ENCODE measurements at regions not wholly inside any gene's neighbourhood (a gene's known extent, or its start where the extent isn't known, plus 50 kb on each side); places are given as distances from the start of the nearest gene placed in this dataset.

DNA sequence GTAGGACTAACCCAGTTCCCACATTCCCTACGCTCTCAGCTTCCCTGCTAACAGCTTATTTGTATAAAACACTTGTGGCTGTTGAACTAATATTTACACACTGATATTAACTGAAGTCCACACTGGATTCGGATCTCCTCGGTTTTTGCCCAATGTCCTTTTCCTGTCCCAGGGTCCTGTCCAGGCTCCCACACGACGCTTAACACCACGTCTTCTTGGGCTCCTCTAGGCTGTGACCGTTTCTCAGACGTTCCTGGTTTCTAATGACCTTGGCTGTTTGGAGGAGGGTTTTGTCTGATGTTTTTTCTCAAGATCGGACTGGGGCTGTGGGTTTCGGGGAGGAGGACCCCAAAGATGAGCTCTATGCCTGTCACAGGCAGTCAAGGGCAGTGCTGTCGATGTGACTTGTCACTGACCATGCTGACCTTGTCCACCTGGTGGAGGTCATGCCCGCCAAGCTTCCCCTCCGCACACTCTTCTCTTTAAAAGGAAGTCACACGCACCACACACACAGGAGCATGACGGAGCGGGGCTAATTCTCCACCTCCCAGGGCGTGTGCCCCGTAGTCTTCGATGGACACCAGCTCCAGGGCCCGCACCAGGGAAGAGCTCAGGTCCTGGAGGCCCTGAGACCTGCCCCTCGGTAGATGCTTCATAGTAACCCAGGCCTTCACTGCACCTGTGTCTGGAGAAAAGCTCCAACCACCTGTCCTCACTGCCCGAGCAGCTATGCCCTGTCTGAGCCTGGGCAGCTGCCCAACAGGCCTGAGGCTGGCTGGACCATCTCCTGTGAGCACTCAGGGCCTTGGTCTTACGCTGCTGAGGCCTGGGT lies 72.0 kb downstream of the TTLL2 start (continued):
- TF ChIP-seq, protein P1, sequence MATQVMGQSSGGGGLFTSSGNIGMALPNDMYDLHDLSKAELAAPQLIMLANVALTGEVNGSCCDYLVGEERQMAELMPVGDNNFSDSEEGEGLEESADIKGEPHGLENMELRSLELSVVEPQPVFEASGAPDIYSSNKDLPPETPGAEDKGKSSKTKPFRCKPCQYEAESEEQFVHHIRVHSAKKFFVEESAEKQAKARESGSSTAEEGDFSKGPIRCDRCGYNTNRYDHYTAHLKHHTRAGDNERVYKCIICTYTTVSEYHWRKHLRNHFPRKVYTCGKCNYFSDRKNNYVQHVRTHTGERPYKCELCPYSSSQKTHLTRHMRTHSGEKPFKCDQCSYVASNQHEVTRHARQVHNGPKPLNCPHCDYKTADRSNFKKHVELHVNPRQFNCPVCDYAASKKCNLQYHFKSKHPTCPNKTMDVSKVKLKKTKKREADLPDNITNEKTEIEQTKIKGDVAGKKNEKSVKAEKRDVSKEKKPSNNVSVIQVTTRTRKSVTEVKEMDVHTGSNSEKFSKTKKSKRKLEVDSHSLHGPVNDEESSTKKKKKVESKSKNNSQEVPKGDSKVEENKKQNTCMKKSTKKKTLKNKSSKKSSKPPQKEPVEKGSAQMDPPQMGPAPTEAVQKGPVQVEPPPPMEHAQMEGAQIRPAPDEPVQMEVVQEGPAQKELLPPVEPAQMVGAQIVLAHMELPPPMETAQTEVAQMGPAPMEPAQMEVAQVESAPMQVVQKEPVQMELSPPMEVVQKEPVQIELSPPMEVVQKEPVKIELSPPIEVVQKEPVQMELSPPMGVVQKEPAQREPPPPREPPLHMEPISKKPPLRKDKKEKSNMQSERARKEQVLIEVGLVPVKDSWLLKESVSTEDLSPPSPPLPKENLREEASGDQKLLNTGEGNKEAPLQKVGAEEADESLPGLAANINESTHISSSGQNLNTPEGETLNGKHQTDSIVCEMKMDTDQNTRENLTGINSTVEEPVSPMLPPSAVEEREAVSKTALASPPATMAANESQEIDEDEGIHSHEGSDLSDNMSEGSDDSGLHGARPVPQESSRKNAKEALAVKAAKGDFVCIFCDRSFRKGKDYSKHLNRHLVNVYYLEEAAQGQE (IDR thresholded peaks at IDR 0.05; ENCODE audit: borderline replicate concordance in 1 of 2, low read depth in 1 of 2, low read length in 2 of 2): no peak
- TF ChIP-seq U2AF1 (optimal IDR thresholded peaks at IDR 0.05; ENCODE audit: low read depth, low read length): no peak
- TF ChIP-seq GMEB2 (CRISPR knock-in tag; IDR thresholded peaks at IDR 0.05; ENCODE audit: low read depth): no peak
- no peak for TF ChIP-seq ZNF468 (CRISPR knock-in tag; IDR thresholded peaks at IDR 0.05)
- TF ChIP-seq ARNTL (CRISPR knock-in tag; IDR thresholded peaks at IDR 0.05): no peak
- no peak for TF ChIP-seq NCOA1 (CRISPR knock-in tag; IDR thresholded peaks at IDR 0.05)
- TF ChIP-seq YEATS4 (CRISPR knock-in tag; IDR thresholded peaks at IDR 0.05; ENCODE audit: borderline replicate concordance): peak; percentile 18; the same call in 1 of the 2 replicates
- TF ChIP-seq ZNF484 (CRISPR knock-in tag; IDR thresholded peaks at IDR 0.05; ENCODE audit: borderline replicate concordance, low read depth): no peak
- peak; percentile 27; the same call in 1 of the 2 replicates for TF ChIP-seq TARDBP (CRISPR knock-in tag; IDR thresholded peaks at IDR 0.05)
- TF ChIP-seq ZNF557 (CRISPR knock-in tag; IDR thresholded peaks at IDR 0.05): no peak
- no peak for TF ChIP-seq ZNF569 (CRISPR knock-in tag; IDR thresholded peaks at IDR 0.05; ENCODE audit: borderline replicate concordance)
- TF ChIP-seq YY1 (IDR thresholded peaks at IDR 0.05; ENCODE audit: insufficient read depth, insufficient replicate concordance, low read depth, low read length): no peak
- TF ChIP-seq BHLHE40 (IDR thresholded peaks at IDR 0.05; ENCODE audit: low read length): no peak
- TF ChIP-seq FOXK1 (CRISPR knock-in tag; IDR thresholded peaks at IDR 0.05; ENCODE audit: borderline replicate concordance, low read depth): peak; percentile 14; the same call in 1 of the 2 replicates
- no peak for TF ChIP-seq ZNF749 (CRISPR knock-in tag; IDR thresholded peaks at IDR 0.05; ENCODE audit: borderline replicate concordance)
- no peak for TF ChIP-seq ZSCAN20 (CRISPR knock-in tag; IDR thresholded peaks at IDR 0.05; ENCODE audit: borderline replicate concordance)
- TF ChIP-seq, protein P2, sequence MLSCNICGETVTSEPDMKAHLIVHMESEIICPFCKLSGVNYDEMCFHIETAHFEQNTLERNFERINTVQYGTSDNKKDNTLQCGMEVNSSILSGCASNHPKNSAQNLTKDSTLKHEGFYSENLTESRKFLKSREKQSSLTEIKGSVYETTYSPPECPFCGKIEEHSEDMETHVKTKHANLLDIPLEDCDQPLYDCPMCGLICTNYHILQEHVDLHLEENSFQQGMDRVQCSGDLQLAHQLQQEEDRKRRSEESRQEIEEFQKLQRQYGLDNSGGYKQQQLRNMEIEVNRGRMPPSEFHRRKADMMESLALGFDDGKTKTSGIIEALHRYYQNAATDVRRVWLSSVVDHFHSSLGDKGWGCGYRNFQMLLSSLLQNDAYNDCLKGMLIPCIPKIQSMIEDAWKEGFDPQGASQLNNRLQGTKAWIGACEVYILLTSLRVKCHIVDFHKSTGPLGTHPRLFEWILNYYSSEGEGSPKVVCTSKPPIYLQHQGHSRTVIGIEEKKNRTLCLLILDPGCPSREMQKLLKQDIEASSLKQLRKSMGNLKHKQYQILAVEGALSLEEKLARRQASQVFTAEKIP (CRISPR knock-in tag; IDR thresholded peaks at IDR 0.05; ENCODE audit: borderline replicate concordance): 0 out of 2 replicates have a peak, but pooled peaks have one; percentile 34
- TF ChIP-seq GLI4 (CRISPR knock-in tag; IDR thresholded peaks at IDR 0.05; ENCODE audit: borderline replicate concordance): no peak
- TF ChIP-seq MXI1 (IDR thresholded peaks at IDR 0.05; ENCODE audit: borderline replicate concordance, low read depth, low read length): no peak
- no peak for TF ChIP-seq ZNF264 (CRISPR knock-in tag; IDR thresholded peaks at IDR 0.05)
- TF ChIP-seq XBP1 (CRISPR knock-in tag; IDR thresholded peaks at IDR 0.05): no peak
- TF ChIP-seq JUND (CRISPR knock-in tag; IDR thresholded peaks at IDR 0.05): no peak
